Effector memory CD8-positive, alpha-beta T cell (primary cell): ENCODE measurements at regions not wholly inside any gene's neighbourhood (a gene's known extent, or its start where the extent isn't known, plus 50 kb on each side); places are given as distances from the start of the nearest gene placed in this dataset.

Experiments
- ATAC-seq: fragments of 150-1000 bp; cut with Tn5 transposase; replicated peaks from 2 replicates; pipeline ENCODE4 v1.10.0; 2021; ENCODE audit warnings: mild to moderate bottlenecking, moderate library complexity
- DNase-seq, 3 experiments: peaks; one replicate each; pipeline ENCODE4 v3.0.0; 2021
- H3K27ac Mint-ChIP-seq, 2 donors: one replicate each; pipeline ENCODE4 v1.8.0; 2022; ENCODE audit warnings: mild to moderate bottlenecking in 2 of 2, mixed read lengths in 2 of 2, moderate library complexity in 2 of 2
- H3K27me3 Mint-ChIP-seq, 2 donors: one replicate each; pipeline ENCODE4 v1.8.0; 2022; ENCODE audit warnings: mixed read lengths in 2 of 2
- H3K36me3 Mint-ChIP-seq: one replicate; pipeline ENCODE4 v1.8.0; 2022; ENCODE audit warnings: mild to moderate bottlenecking, moderate library complexity, mixed read lengths; ENCODE audit not compliant: insufficient read depth
- H3K4me1 Mint-ChIP-seq, 2 donors: one replicate each; pipeline ENCODE4 v1.8.0; 2022; ENCODE audit warnings: low read depth in 2 of 2, mixed read lengths in 2 of 2
- H3K4me3 Mint-ChIP-seq, 2 donors: one replicate each; pipeline ENCODE4 v1.8.0; 2022; ENCODE audit warnings: mild to moderate bottlenecking in 2 of 2, mixed read lengths in 2 of 2, moderate library complexity in 2 of 2
- H3K9me3 Mint-ChIP-seq, 2 donors: one replicate each; pipeline ENCODE4 v1.8.0; 2022; ENCODE audit warnings: mixed read lengths in 2 of 2

GRCh38 chr15:95097361-95097760 is 866.0 kb downstream of the MCTP2 start:
- no peak overlapping the region for H3K27ac Mint-ChIP-seq
- no peaks in the 10 kb centered on the region for H3K27me3 Mint-ChIP-seq
- H3K36me3 Mint-ChIP-seq = no peaks in the 10 kb centered on the region
- peaks cover 0 to 3% of the 10 kb centered on the region in 2 donors for H3K9me3 Mint-ChIP-seq
- no peak overlapping the region for H3K4me3 Mint-ChIP-seq
- no peaks in the 10 kb centered on the region for H3K4me1 Mint-ChIP-seq
- ATAC-seq (no peak), DNase-seq (no peak)

GRCh38 chr15:95105229-95105628 is 873.9 kb downstream of the MCTP2 start:
- Mint-ChIP-seq H3K9me3 (no peaks in the 10 kb centered on the region), H3K27me3 (no peaks in the 10 kb centered on the region), H3K27ac (no peak overlapping the region), H3K4me1 (no peaks in the 10 kb centered on the region), H3K4me3 (no peak overlapping the region), H3K36me3 (no peaks in the 10 kb centered on the region)
- ATAC-seq (no peak), DNase-seq (no peak)

- ATAC-seq (no peak), DNase-seq (no peak)
- no peaks in the 10 kb centered on the region for H3K36me3 Mint-ChIP-seq
- no peaks in the 10 kb centered on the region for H3K4me1 Mint-ChIP-seq
- H3K27me3 Mint-ChIP-seq = no peaks in the 10 kb centered on the region
- no peak overlapping the region for H3K4me3 Mint-ChIP-seq
- H3K9me3 Mint-ChIP-seq = no peaks in the 10 kb centered on the region
- H3K27ac Mint-ChIP-seq = no peak overlapping the region
Observed at GRCh38 chr15:95106801-95107200, 875.4 kb downstream of the MCTP2 start.

- DNase-seq (no peak), ATAC-seq (no peak)
- Mint-ChIP-seq H3K27ac (no peak overlapping the region), H3K9me3 (no peaks in the 10 kb centered on the region), H3K27me3 (no peaks in the 10 kb centered on the region), H3K4me1 (no peaks in the 10 kb centered on the region), H3K36me3 (no peaks in the 10 kb centered on the region), H3K4me3 (no peak overlapping the region)
Observed at GRCh38 chr15:95108673-95109072, 877.3 kb downstream of the MCTP2 start.

- H3K27ac Mint-ChIP-seq = no peak overlapping the region
- DNase-seq (no peak), ATAC-seq (no peak)
- H3K36me3 Mint-ChIP-seq = no peaks in the 10 kb centered on the region
- no peaks in the 10 kb centered on the region for H3K9me3 Mint-ChIP-seq
- H3K4me1 Mint-ChIP-seq = no peaks in the 10 kb centered on the region
- no peak overlapping the region for H3K4me3 Mint-ChIP-seq
- H3K27me3 Mint-ChIP-seq = no peaks in the 10 kb centered on the region
Observed at GRCh38 chr15:95111969-95112368, 880.6 kb downstream of the MCTP2 start.

- ATAC-seq (no peak), DNase-seq (no peak)
Observed at GRCh38 chr15:95113041-95113440, 881.7 kb downstream of the MCTP2 start.

GRCh38 chr15:95119041-95119610 is 887.8 kb downstream of the MCTP2 start:
- Mint-ChIP-seq H3K27me3 (no peaks in the 10 kb centered on the region), H3K4me3 (no peak overlapping the region), H3K9me3 (no peaks in the 10 kb centered on the region), H3K4me1 (no peaks in the 10 kb centered on the region), H3K27ac (no peak overlapping the region), H3K36me3 (no peaks in the 10 kb centered on the region)
- ATAC-seq = no peak
- no peak for DNase-seq

More at GRCh38 chr15:95113041-95113440, 881.7 kb downstream of the MCTP2 start:
- Mint-ChIP-seq H3K27me3 (no peaks in the 10 kb centered on the region), H3K4me1 (no peaks in the 10 kb centered on the region), H3K4me3 (no peak overlapping the region), H3K36me3 (no peaks in the 10 kb centered on the region), H3K9me3 (no peaks in the 10 kb centered on the region), H3K27ac (no peak overlapping the region)

GRCh38 chr15:95120595-95120994 is 889.2 kb downstream of the MCTP2 start:
- Mint-ChIP-seq H3K27ac (no peak overlapping the region), H3K9me3 (no peaks in the 10 kb centered on the region), H3K27me3 (no peaks in the 10 kb centered on the region), H3K4me1 (no peaks in the 10 kb centered on the region), H3K36me3 (no peaks in the 10 kb centered on the region), H3K4me3 (no peak overlapping the region)
- ATAC-seq = no peak
- no peak for DNase-seq

- Mint-ChIP-seq H3K36me3 (no peaks in the 10 kb centered on the region), H3K27me3 (no peaks in the 10 kb centered on the region), H3K27ac (no peak overlapping the region), H3K4me3 (no peak overlapping the region), H3K9me3 (no peaks in the 10 kb centered on the region), H3K4me1 (no peaks in the 10 kb centered on the region)
- DNase-seq = no peak
- ATAC-seq = no peak
Observed at GRCh38 chr15:95121191-95121590, 889.8 kb downstream of the MCTP2 start.

- Mint-ChIP-seq H3K9me3 (peaks cover 0 to 2% of the 10 kb centered on the region in 2 donors), H3K27me3 (no peaks in the 10 kb centered on the region), H3K4me1 (no peaks in the 10 kb centered on the region), H3K4me3 (no peak overlapping the region), H3K27ac (no peak overlapping the region), H3K36me3 (no peaks in the 10 kb centered on the region)
- DNase-seq = no peak
- no peak for ATAC-seq
Observed at GRCh38 chr15:95125803-95126202, 894.4 kb downstream of the MCTP2 start.

- no peak overlapping the region for H3K27ac Mint-ChIP-seq
- DNase-seq = no peak
- no peak overlapping the region for H3K4me3 Mint-ChIP-seq
- H3K27me3 Mint-ChIP-seq = no peaks in the 10 kb centered on the region
- no peaks in the 10 kb centered on the region for H3K36me3 Mint-ChIP-seq
- no peaks in the 10 kb centered on the region for H3K4me1 Mint-ChIP-seq
- H3K9me3 Mint-ChIP-seq = peaks cover 0 to 3% of the 10 kb centered on the region in 2 donors
- ATAC-seq = no peak
Observed at GRCh38 chr15:95127356-95127755, 896.0 kb downstream of the MCTP2 start.

- no peaks in the 10 kb centered on the region for H3K27me3 Mint-ChIP-seq
- no peak for ATAC-seq
- no peak overlapping the region for H3K4me3 Mint-ChIP-seq
- no peaks in the 10 kb centered on the region for H3K4me1 Mint-ChIP-seq
- H3K9me3 Mint-ChIP-seq = peaks cover 0 to 3% of the 10 kb centered on the region in 2 donors
- H3K36me3 Mint-ChIP-seq = no peaks in the 10 kb centered on the region
- H3K27ac Mint-ChIP-seq = no peak overlapping the region
- no peak for DNase-seq
Observed at GRCh38 chr15:95129574-95129973, 898.2 kb downstream of the MCTP2 start.

- ATAC-seq = no peak
- H3K9me3 Mint-ChIP-seq = peaks cover 0 to 3% of the 10 kb centered on the region in 2 donors
- H3K27me3 Mint-ChIP-seq = no peaks in the 10 kb centered on the region
- no peak overlapping the region for H3K4me3 Mint-ChIP-seq
- no peaks in the 10 kb centered on the region for H3K36me3 Mint-ChIP-seq
- no peak for DNase-seq
- H3K27ac Mint-ChIP-seq = no peak overlapping the region
- H3K4me1 Mint-ChIP-seq = no peaks in the 10 kb centered on the region
Observed at GRCh38 chr15:95131131-95131556, 899.8 kb downstream of the MCTP2 start.

- Mint-ChIP-seq H3K27me3 (no peaks in the 10 kb centered on the region), H3K4me3 (no peak overlapping the region), H3K4me1 (no peaks in the 10 kb centered on the region), H3K27ac (no peak overlapping the region), H3K36me3 (no peaks in the 10 kb centered on the region), H3K9me3 (peaks cover 0 to 3% of the 10 kb centered on the region in 2 donors)
- ATAC-seq (no peak), DNase-seq (no peak)
Observed at GRCh38 chr15:95132774-95133173, 901.4 kb downstream of the MCTP2 start.
